ENCODE measurements at regions not wholly inside any gene's neighbourhood (a gene's known extent, or its start where the extent isn't known, plus 50 kb on each side); places are given as distances from the start of the nearest gene placed in this dataset.
"Not testable (repeated sequence)": the region's sequence is repeated elsewhere in the genome, so short reads cannot be mapped to it uniquely, and the experiment has no call there.

GRCh38 chr9:81801190-81801589, 111.8 kb upstream of the TLE1 start:
- no peak overlapping the region for H3K4me3 ChIP-seq (replicated peaks; ENCODE audit: low read depth, low read length)
- DNase-seq (ENCODE audit: low read depth), result no peak
- TF ChIP-seq CTCF (IDR thresholded peaks at IDR 0.05; ENCODE audit: low read length, missing control alignments), result no peak

DNA sequence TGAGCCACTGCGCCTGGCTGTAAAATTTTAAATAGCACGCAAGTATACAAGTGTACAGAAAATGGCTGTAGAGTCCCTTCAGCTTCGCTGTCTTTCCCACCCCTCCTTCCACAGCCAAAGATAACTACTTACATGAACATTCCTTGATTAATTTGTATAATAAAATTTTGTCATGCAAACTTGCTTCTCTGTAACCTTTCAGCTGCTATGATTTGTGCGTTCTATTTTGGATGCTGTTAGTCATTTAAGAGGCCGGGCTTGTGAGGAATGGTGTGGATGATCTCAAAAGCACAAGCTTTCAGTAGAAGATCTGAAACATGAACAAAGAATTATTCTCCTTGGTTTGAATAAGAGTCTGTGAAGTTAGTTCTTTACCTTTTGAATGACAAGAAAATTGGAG, 115.0 kb upstream of the TLE1 start:
- DNase-seq (ENCODE audit: low read depth), result no peak
- no peak for TF ChIP-seq CTCF (IDR thresholded peaks at IDR 0.05; ENCODE audit: low read length, missing control alignments)

GRCh38 chr9:81811688-81812087, 116.5 kb upstream of the SPATA31D4 start:
- not testable (repeated sequence) for DNase-seq (ENCODE audit: low read depth); H3K4me3 ChIP-seq (replicated peaks; ENCODE audit: low read depth, low read length)

More for the DNA sequence above, 115.0 kb upstream of the TLE1 start:
- no peak overlapping the region for H3K4me3 ChIP-seq (replicated peaks; ENCODE audit: low read depth, low read length)

GRCh38 chr9:81814401-81814793, 113.8 kb upstream of the SPATA31D4 start:
- TF ChIP-seq CTCF (IDR thresholded peaks at IDR 0.05; ENCODE audit: low read length, missing control alignments), result no peak
- H3K4me3 ChIP-seq (replicated peaks; ENCODE audit: low read depth, low read length), result no peak overlapping the region
- no peak for DNase-seq (ENCODE audit: low read depth)

GRCh38 chr9:81814794-81815464, 113.3 kb upstream of the SPATA31D4 start:
- no peak overlapping the region for H3K4me3 ChIP-seq (replicated peaks; ENCODE audit: low read depth, low read length)
- DNase-seq (ENCODE audit: low read depth), result no peak
- TF ChIP-seq CTCF (IDR thresholded peaks at IDR 0.05; ENCODE audit: low read length, missing control alignments), result no peak

DNA sequence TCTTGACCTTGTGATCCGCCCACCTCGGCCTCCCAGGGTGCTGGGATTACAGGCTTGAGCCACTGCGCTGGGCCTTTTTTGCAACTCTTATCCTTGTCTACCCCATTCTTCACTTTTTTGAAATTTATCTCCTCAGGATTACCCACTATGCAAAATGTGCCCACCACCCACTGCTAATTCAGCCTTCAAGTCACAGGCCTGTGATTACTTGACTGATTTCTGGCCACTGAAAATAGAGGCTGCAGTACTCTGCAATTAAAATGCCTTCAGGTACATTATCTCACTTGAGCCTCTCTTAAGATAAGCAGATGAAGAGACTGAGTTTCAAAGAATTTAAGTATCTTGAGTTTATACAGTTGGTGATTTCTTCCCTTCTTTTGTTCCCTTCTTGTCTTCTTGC, 112.4 kb upstream of the SPATA31D4 start:
- no peak for TF ChIP-seq CTCF (IDR thresholded peaks at IDR 0.05; ENCODE audit: low read length, missing control alignments)
- no peak for DNase-seq (ENCODE audit: low read depth)
- H3K4me3 ChIP-seq (replicated peaks; ENCODE audit: low read depth, low read length), result no peak overlapping the region

GRCh38 chr9:81819155-81819554, 109.1 kb upstream of the SPATA31D4 start:
- H3K4me3 ChIP-seq (replicated peaks; ENCODE audit: low read depth, low read length), result no peak overlapping the region
- TF ChIP-seq CTCF (IDR thresholded peaks at IDR 0.05; ENCODE audit: low read length, missing control alignments), result no peak
- no peak for DNase-seq (ENCODE audit: low read depth)
